CD4-positive, alpha-beta T cell treated with Interleukin-4 for 4 hours (primary cell): ENCODE measurements at regions not wholly inside any gene's neighbourhood (a gene's known extent, or its start where the extent isn't known, plus 50 kb on each side); places are given as distances from the start of the nearest gene placed in this dataset.

Experiments
- DNase-seq: peaks from one replicate; pipeline ENCODE4 v3.0.0-alpha.2; 2020

- DNase-seq = no peak
These were observed 243.7 kb upstream of the PDE10A start for GRCh38 chr6:165906736-165907135.

- no peak for DNase-seq
These were observed 242.7 kb upstream of the PDE10A start for GRCh38 chr6:165905744-165906143.

GRCh38 chr6:165900970-165901369 lies 237.9 kb upstream of the PDE10A start:
- DNase-seq = no peak

- no peak for DNase-seq
These were observed 236.6 kb upstream of the PDE10A start for GRCh38 chr6:165899611-165900010.

- no peak for DNase-seq
These were observed 232.6 kb upstream of the PDE10A start for GRCh38 chr6:165895421-165896165.

- DNase-seq = no peak
These were observed 231.3 kb upstream of the PDE10A start for GRCh38 chr6:165894171-165894825.

GRCh38 chr6:165893431-165893830 lies 230.4 kb upstream of the PDE10A start:
- DNase-seq = no peak

- DNase-seq = no peak
These were observed 228.3 kb upstream of the PDE10A start for GRCh38 chr6:165891320-165891719.

GRCh38 chr6:165890404-165890735 lies 227.3 kb upstream of the PDE10A start:
- no peak for DNase-seq

- no peak for DNase-seq
These were observed 226.8 kb upstream of the PDE10A start for GRCh38 chr6:165889636-165890403.

GRCh38 chr6:165886169-165886568 lies 223.1 kb upstream of the PDE10A start:
- no peak for DNase-seq

- DNase-seq = peak; percentile 31
These were observed 222.0 kb upstream of the PDE10A start for GRCh38 chr6:165884813-165885765.

- no peak for DNase-seq
These were observed 221.0 kb upstream of the PDE10A start for GRCh38 chr6:165883851-165884640.

- DNase-seq = no peak
These were observed 218.8 kb upstream of the PDE10A start for GRCh38 chr6:165881806-165882205.

- no peak for DNase-seq
These were observed 217.6 kb upstream of the PDE10A start for GRCh38 chr6:165880686-165881085.

- no peak for DNase-seq
These were observed 214.7 kb upstream of the PDE10A start for GRCh38 chr6:165877773-165878172.

- DNase-seq = no peak
These were observed 214.2 kb upstream of the PDE10A start for GRCh38 chr6:165877192-165877591.

- DNase-seq = no peak
These were observed 213.5 kb upstream of the PDE10A start for GRCh38 chr6:165876588-165876987.

- no peak for DNase-seq
These were observed 212.9 kb upstream of the PDE10A start for GRCh38 chr6:165875946-165876345.

GRCh38 chr6:165873976-165874375 lies 210.9 kb upstream of the PDE10A start:
- DNase-seq = no peak

GRCh38 chr6:165872811-165873210 lies 209.8 kb upstream of the PDE10A start:
- no peak for DNase-seq

- DNase-seq = no peak
These were observed 209.3 kb upstream of the PDE10A start for GRCh38 chr6:165872311-165872710.
